ENCODE measurements at regions not wholly inside any gene's neighbourhood (a gene's known extent, or its start where the extent isn't known, plus 50 kb on each side); places are given as distances from the start of the nearest gene placed in this dataset.

DNA sequence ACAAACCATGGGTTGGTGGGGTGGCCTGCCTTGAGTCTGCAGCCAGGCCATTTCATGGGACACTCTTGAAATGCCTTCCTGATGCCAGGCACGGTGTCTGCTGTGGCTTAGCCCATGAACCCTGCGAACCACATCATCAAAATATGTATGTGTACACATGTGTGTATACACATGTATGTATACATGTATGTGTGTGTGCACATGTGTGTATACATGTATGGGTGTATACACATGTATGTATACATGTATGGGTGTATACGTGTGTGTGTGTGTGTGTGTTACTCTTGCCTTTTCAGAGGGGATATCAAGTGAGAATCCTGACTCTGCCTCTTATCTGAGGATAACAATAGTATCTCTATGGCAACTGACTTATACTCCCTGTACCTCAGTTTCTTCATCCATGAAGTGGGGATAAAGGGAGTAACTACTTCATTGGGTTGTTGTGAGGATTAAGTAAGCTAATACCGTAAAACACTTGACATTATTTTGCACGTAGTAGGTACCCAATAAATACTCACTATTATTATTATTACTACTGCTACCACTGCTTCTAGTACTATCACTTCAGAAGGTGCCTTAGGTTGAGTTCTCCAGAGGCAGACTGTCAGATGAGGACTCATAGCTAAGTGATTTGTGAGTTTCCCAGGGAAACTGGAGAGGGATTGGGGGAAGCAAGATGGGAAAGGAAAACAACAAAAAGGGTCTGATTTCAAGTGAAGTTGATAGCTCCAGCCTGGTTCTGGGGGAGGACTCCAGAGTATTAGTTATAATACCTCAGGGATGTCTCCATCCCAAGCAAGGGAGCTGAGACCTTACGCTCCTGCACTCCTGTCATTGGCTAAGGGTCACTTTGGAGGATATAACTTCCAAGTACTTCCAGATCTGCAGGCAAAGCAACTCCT is 110.5 kb downstream of the VEGFA start:
- no peaks in the 10 kb centered on the region for H3K27me3 ChIP-seq
- H3K4me1 ChIP-seq = peaks cover 20% of the 10 kb centered on the region
- WGBS = 91% methylated on average over 6 of the region's 6 CpGs
- H3K36me3 ChIP-seq = no peaks in the 10 kb centered on the region
- no peak for DNase-seq (ENCODE audit: low spot score in 2 of 2)
- TF ChIP-seq POLR2AphosphoS5 (IDR thresholded peaks at IDR 0.05) (no peak), POLR2A (IDR thresholded peaks at IDR 0.05) (no peak), EP300 (IDR thresholded peaks at IDR 0.05) (no peak)
- TF ChIP-seq, protein P1, sequence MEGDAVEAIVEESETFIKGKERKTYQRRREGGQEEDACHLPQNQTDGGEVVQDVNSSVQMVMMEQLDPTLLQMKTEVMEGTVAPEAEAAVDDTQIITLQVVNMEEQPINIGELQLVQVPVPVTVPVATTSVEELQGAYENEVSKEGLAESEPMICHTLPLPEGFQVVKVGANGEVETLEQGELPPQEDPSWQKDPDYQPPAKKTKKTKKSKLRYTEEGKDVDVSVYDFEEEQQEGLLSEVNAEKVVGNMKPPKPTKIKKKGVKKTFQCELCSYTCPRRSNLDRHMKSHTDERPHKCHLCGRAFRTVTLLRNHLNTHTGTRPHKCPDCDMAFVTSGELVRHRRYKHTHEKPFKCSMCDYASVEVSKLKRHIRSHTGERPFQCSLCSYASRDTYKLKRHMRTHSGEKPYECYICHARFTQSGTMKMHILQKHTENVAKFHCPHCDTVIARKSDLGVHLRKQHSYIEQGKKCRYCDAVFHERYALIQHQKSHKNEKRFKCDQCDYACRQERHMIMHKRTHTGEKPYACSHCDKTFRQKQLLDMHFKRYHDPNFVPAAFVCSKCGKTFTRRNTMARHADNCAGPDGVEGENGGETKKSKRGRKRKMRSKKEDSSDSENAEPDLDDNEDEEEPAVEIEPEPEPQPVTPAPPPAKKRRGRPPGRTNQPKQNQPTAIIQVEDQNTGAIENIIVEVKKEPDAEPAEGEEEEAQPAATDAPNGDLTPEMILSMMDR (IDR thresholded peaks at IDR 0.05) = no peak
- H3K27ac ChIP-seq = no peak overlapping the region
- H3K9me3 ChIP-seq = no peaks in the 10 kb centered on the region
- H3K4me3 ChIP-seq = no peak overlapping the region

DNA sequence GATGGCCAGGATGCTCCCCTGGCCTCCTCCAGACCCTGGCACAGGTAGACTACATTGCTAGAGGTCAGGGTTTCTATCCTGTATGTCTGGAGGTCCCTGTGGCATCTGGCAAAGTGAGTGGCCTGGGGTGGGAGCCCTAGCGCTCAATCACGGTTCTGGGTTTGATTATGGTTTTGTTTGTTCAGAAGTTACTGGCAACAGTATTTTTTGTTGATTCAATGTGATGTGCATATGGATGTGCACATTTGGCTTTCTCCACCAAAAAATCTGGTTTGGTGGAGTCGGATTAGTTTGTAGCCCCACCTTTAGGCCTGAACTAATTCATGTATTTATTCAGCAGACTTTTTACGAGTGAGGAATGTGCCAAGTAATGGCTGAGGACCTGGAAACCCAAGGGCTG is 109.7 kb downstream of the VEGFA start:
- Histone ChIP-seq H3K9me3 (no peaks in the 10 kb centered on the region), H3K27me3 (no peaks in the 10 kb centered on the region), H3K4me1 (peaks cover 20% of the 10 kb centered on the region), H3K36me3 (no peaks in the 10 kb centered on the region), H3K27ac (no peak overlapping the region), H3K4me3 (no peak overlapping the region)
- no peak for DNase-seq (ENCODE audit: low spot score in 2 of 2)
- TF ChIP-seq POLR2A (IDR thresholded peaks at IDR 0.05) (no peak), POLR2AphosphoS5 (IDR thresholded peaks at IDR 0.05) (no peak), EP300 (IDR thresholded peaks at IDR 0.05) (no peak)
- TF ChIP-seq, protein P1 (IDR thresholded peaks at IDR 0.05) = no peak
- WGBS = 45% methylated on average over 4 of the region's 4 CpGs

DNA sequence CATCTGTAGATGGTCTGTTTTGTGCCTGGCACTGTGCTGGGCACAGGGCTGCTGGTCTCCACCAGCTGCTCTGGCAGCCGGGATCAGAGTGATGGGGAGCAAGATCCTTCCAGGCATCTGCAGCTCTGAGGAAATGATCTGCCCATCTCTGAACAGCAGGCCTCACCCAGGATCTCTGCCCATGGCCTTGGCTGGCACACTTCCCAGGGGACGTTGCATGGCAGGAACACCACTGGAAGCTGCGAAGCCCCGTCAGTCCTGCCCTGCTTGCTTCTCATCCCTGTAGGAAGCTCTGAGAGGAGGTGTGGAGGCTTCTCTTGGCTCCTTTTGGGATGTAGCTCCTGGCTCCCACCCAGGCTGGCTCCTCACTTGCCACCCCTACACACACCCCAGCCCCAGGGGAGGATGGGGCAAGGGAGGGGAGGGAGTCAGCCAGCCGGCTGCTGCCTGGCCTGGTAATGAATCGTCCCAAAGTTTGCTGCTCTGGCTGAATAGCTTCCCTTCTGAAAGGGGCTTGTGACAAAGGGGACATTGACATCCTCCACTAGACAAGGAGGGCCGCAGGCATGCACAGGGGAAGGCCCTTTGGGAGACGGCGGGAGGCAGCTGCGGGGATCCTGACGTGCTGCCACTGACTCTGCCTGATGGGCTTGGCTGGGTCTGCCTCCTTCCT is 108.9 kb downstream of the VEGFA start:
- DNase-seq (ENCODE audit: low spot score in 2 of 2) = no peak
- WGBS = 40% methylated on average over 4 of the region's 11 CpGs
- H3K4me1 ChIP-seq = peaks cover 12% of the 10 kb centered on the region

GRCh38 chr6:43878127-43878634 is 108.2 kb downstream of the VEGFA start:
- Histone ChIP-seq H3K27me3 (no peaks in the 10 kb centered on the region), H3K9me3 (no peaks in the 10 kb centered on the region), H3K4me1 (peaks cover 10% of the 10 kb centered on the region), H3K36me3 (no peaks in the 10 kb centered on the region), H3K4me3 (no peak overlapping the region), H3K27ac (no peak overlapping the region)
- WGBS = 86% methylated on average over 8 of the region's 8 CpGs
- no peak for DNase-seq (ENCODE audit: low spot score in 2 of 2)
- TF ChIP-seq POLR2AphosphoS5 (IDR thresholded peaks at IDR 0.05) = no peak
- TF ChIP-seq, protein P1 (IDR thresholded peaks at IDR 0.05) = no peak
- no peak for TF ChIP-seq EP300 (IDR thresholded peaks at IDR 0.05)
- no peak for TF ChIP-seq POLR2A (IDR thresholded peaks at IDR 0.05)

More for the DNA sequence above, 108.9 kb downstream of the VEGFA start:
- Histone ChIP-seq H3K27ac (no peak overlapping the region), H3K4me3 (no peak overlapping the region), H3K27me3 (no peaks in the 10 kb centered on the region), H3K36me3 (no peaks in the 10 kb centered on the region), H3K9me3 (no peaks in the 10 kb centered on the region)
- no peak for TF ChIP-seq POLR2A (IDR thresholded peaks at IDR 0.05)
- TF ChIP-seq, protein P1 (IDR thresholded peaks at IDR 0.05) = no peak
- no peak for TF ChIP-seq POLR2AphosphoS5 (IDR thresholded peaks at IDR 0.05)
- TF ChIP-seq EP300 (IDR thresholded peaks at IDR 0.05) = no peak
